B cell (primary cell): ENCODE measurements at regions not wholly inside any gene's neighbourhood (a gene's known extent, or its start where the extent isn't known, plus 50 kb on each side); places are given as distances from the start of the nearest gene placed in this dataset.

Experiments used
- CTCF ChIP-seq: fragments of 200-600 bp; IDR thresholded peaks from one replicate; pipeline ENCODE4 v1.8.0; 2022; ENCODE audit warnings: antibody characterized with exemption, mild to moderate bottlenecking
- EZH2 ChIP-seq: IDR thresholded peaks from 2 replicates; pipeline ENCODE4 v1.6.1; 2012; ENCODE audit warnings: borderline replicate concordance, low read depth, mild to moderate bottlenecking, moderate library complexity, low read length; ENCODE audit not compliant: insufficient read depth, poor library complexity, severe bottlenecking

- TF ChIP-seq CTCF (no peak), EZH2 (no peak)
Measured at GRCh38 chrX:124230655-124231450, 101.6 kb upstream of the TEX13D start.
